GM13976 (cell line): ENCODE measurements at regions not wholly inside any gene's neighbourhood (a gene's known extent, or its start where the extent isn't known, plus 50 kb on each side); places are given as distances from the start of the nearest gene placed in this dataset.
"Not testable (repeated sequence)": the region's sequence is repeated elsewhere in the genome, so short reads cannot be mapped to it uniquely, and the experiment has no call there.

Source experiments
- DNase-seq: peaks from one replicate; pipeline ENCODE4 v3.0.0; 2012; ENCODE audit warnings: low spot score
- CTCF ChIP-seq: IDR thresholded peaks from 2 replicates; pipeline ENCODE4 v1.5.1; 2012; ENCODE audit warnings: borderline replicate concordance, mild to moderate bottlenecking; ENCODE audit not compliant: insufficient read depth; ENCODE audit errors: extremely low read depth, missing control alignments, control extremely low read depth
- in situ Hi-C: fragments of 300-500 bp; cut with MboI; formaldehyde crosslinking; loops from one replicate; pipeline ENCODE4 v1.12.0; 2022; ENCODE audit warnings: low sequenced_read_pairs, mixed read lengths, inconsistent platforms; ENCODE audit not compliant: unreplicated experiment

DNA sequence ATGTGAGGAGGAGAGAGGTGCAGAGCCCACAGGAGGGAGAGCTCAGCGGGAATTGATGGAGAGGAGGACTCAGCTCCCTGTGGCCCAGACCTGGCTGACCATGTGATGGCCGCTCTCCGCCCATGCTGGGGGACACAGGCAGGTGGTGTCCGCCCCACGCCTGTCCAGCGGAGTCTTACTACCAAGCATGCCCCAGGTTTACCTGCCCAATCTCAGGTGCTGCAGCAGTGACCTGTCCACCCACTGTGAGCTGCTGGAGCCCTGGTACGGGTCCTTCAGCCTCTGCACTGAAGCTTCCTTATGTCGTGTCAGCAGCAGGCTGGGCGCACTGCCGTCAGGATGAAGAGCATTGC is 170.8 kb downstream of the RTP5 start:
- in situ Hi-C loops: no loop called here
- no peak for DNase-seq

DNA sequence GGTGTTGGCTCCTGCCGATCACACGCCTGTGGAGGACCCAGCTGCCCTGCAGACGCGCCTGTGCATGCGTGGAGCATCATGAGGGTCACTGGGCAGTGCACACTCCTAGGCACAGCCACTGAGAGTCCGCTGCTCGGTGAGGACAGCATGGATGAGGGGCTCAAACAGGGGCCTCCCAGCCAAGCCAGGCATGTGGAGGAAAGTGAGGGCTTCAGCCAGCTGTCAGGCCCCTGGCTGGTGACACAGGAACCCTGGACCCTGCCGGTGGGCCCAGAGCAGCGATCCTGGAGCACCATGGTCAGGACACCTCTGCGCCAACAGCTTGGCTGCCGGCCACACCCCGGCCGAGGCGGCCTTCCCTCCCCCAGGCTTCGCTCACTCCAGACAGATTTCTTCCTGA is 171.2 kb downstream of the RTP5 start:
- TF ChIP-seq CTCF: no peak
- no peak for DNase-seq
- in situ Hi-C loops: no loop called here

More for the DNA sequence above, 170.8 kb downstream of the RTP5 start:
- TF ChIP-seq CTCF: no peak

GRCh38 chr2:242041816-242042215 is 172.3 kb downstream of the RTP5 start:
- no peak for TF ChIP-seq CTCF
- in situ Hi-C loops: no loop called here
- no peak for DNase-seq

GRCh38 chr2:242043538-242044312 is 174.2 kb downstream of the RTP5 start:
- DNase-seq: no peak
- in situ Hi-C loops: no loop called here
- TF ChIP-seq CTCF: no peak

DNA sequence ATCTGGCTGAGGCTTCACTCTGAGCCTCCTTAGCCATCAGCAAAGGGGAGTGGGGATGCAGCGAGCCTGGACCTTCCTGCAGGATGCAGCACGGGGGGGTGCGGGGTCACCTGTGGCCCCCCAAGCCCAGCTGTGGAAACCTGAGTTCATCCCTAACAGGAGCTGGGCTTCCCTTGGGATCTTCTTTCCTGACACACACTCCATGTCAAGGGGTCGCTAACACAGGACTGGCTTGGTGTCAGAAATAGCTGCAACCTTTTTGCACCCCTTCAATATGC is 174.7 kb downstream of the RTP5 start:
- TF ChIP-seq CTCF: no peak
- in situ Hi-C loops: no loop called here
- no peak for DNase-seq

- DNase-seq, in situ Hi-C loops: not testable (repeated sequence)
These were observed 176.1 kb downstream of the RTP5 start for GRCh38 chr2:242045596-242046144.

- no peak for TF ChIP-seq CTCF
- in situ Hi-C loops: no loop called here
- no peak for DNase-seq
These were observed 176.8 kb downstream of the RTP5 start for GRCh38 chr2:242046206-242046826.
